Muscle layer of duodenum (tissue), 2 donors: ENCODE measurements at regions not wholly inside any gene's neighbourhood (a gene's known extent, or its start where the extent isn't known, plus 50 kb on each side); places are given as distances from the start of the nearest gene placed in this dataset.
A peak's percentile ranks its signal among the peaks of the same experiment; 100 is the strongest.

Experiments used
- H3K27ac ChIP-seq: one replicate; pipeline ENCODE4 v1.7.0; 2013; ENCODE audit warnings: mild to moderate bottlenecking, low read length
- H3K27me3 ChIP-seq: one replicate; pipeline ENCODE4 v1.7.0; 2013; ENCODE audit warnings: low read depth, mild to moderate bottlenecking, control low read depth, low read length
- H3K36me3 ChIP-seq, 2 donors: one replicate each; pipeline ENCODE4 v1.7.0; 2013; ENCODE audit warnings: low read length in 2 of 2, control low read depth in 1 of 2, mild to moderate bottlenecking in 1 of 2; ENCODE audit not compliant: insufficient read depth in 2 of 2, control insufficient read depth in 1 of 2
- H3K4me1 ChIP-seq, 2 donors: one replicate each; pipeline ENCODE4 v1.7.0; 2013; ENCODE audit warnings: low read length in 2 of 2, mild to moderate bottlenecking in 2 of 2, control low read depth in 1 of 2, moderate library complexity in 1 of 2; ENCODE audit not compliant: insufficient read depth in 2 of 2, control insufficient read depth in 1 of 2
- H3K4me3 ChIP-seq, 2 donors: one replicate each; pipeline ENCODE4 v1.7.0; 2013; ENCODE audit warnings: low read length in 2 of 2, low read depth in 1 of 2, mild to moderate bottlenecking in 1 of 2
- H3K9me3 ChIP-seq, 2 donors: one replicate each; pipeline ENCODE4 v1.7.0; 2013; ENCODE audit warnings: low read length in 2 of 2, control low read depth in 1 of 2, mild to moderate bottlenecking in 1 of 2; ENCODE audit not compliant: control insufficient read depth in 1 of 2
- donor health status: healthy.

- Histone ChIP-seq H3K9me3 (no peaks in the 10 kb centered on the region), H3K27me3 (no peaks in the 10 kb centered on the region), H3K36me3 (no peaks in the 10 kb centered on the region), H3K4me1 (no peaks in the 10 kb centered on the region), H3K4me3 (no peak overlapping the region), H3K27ac (no peak overlapping the region)
Measured at GRCh38 chr3:115503394-115503793, 119.9 kb upstream of the GAP43 start.

DNA sequence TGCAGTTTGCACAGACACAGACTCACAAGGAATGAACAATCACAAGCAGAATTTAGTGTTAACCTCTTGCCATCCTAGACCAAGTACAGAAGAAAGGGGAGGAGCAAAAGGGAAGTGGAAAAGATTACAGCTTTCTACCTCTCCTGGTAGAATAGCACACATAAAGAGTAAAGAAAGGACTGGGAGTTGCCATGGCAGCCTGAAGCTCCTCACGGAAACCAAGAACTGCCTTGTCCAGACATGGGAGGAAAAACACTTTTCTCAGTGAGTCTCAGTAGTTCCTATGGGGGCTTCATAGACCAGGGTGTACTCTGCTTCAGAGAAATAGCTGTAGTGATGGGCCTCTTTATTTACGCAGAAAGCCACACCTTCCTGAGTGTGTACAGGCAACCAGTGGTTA is 114.7 kb upstream of the GAP43 start:
- Histone ChIP-seq H3K4me3 (no peak overlapping the region), H3K4me1 (peaks cover 3 to 12% of the 10 kb centered on the region in 2 donors), H3K36me3 (no peaks in the 10 kb centered on the region), H3K27ac (no peak overlapping the region), H3K9me3 (no peaks in the 10 kb centered on the region), H3K27me3 (no peaks in the 10 kb centered on the region)

GRCh38 chr3:115512565-115513415 is 110.5 kb upstream of the GAP43 start:
- H3K9me3 ChIP-seq = no peaks in the 10 kb centered on the region
- peaks cover 4 to 13% of the 10 kb centered on the region in 2 donors for H3K4me1 ChIP-seq
- H3K36me3 ChIP-seq = no peaks in the 10 kb centered on the region
- H3K27me3 ChIP-seq = no peaks in the 10 kb centered on the region
- H3K4me3 ChIP-seq = peak overlapping the region; percentile 60 to 75
- peak overlapping the region; percentile 49 for H3K27ac ChIP-seq

DNA sequence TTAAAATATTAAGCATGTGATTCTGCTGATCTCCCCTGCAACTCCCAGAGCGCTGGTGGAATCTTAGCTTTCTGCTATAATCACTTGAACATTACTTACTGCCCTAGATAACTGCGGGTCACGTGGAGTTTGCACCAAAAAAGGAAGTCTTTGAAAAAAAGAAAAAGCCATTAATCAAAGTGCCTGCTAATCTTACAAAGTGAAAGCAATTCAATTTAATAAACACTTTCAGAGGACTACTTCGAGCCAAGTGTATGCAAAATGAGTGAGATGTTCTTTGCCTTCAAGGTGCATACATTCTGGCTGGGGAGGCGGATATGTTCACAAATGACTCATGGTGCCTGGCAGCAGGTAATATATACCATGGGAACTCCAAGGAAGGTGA is 109.9 kb upstream of the GAP43 start:
- Histone ChIP-seq H3K4me1 (peaks cover 4 to 13% of the 10 kb centered on the region in 2 donors), H3K4me3 (peak overlapping the region; percentile 60 to 75), H3K36me3 (no peaks in the 10 kb centered on the region), H3K9me3 (no peaks in the 10 kb centered on the region), H3K27ac (peak overlapping the region; percentile 49), H3K27me3 (no peaks in the 10 kb centered on the region)

GRCh38 chr3:115517457-115518050 is 105.8 kb upstream of the GAP43 start:
- Histone ChIP-seq H3K4me3 (no peak overlapping the region), H3K4me1 (peaks cover 4 to 6% of the 10 kb centered on the region in 2 donors), H3K27ac (no peak overlapping the region), H3K36me3 (no peaks in the 10 kb centered on the region), H3K27me3 (no peaks in the 10 kb centered on the region), H3K9me3 (no peaks in the 10 kb centered on the region)

GRCh38 chr3:115518100-115518852 is 105.0 kb upstream of the GAP43 start:
- Histone ChIP-seq H3K4me1 (peaks cover 4% of the 10 kb centered on the region in 2 donors), H3K27ac (peak overlapping the region; percentile 35), H3K9me3 (no peaks in the 10 kb centered on the region), H3K4me3 (no peak overlapping the region), H3K36me3 (no peaks in the 10 kb centered on the region), H3K27me3 (no peaks in the 10 kb centered on the region)

GRCh38 chr3:115520241-115520640 is 103.1 kb upstream of the GAP43 start:
- H3K36me3 ChIP-seq = no peaks in the 10 kb centered on the region
- no peak overlapping the region for H3K4me3 ChIP-seq
- H3K4me1 ChIP-seq = no peaks in the 10 kb centered on the region
- no peaks in the 10 kb centered on the region for H3K27me3 ChIP-seq
- H3K27ac ChIP-seq = no peak overlapping the region
- H3K9me3 ChIP-seq = no peaks in the 10 kb centered on the region

- H3K4me1 ChIP-seq = no peaks in the 10 kb centered on the region
Measured at GRCh38 chr3:115520651-115521245, 102.6 kb upstream of the GAP43 start.

DNA sequence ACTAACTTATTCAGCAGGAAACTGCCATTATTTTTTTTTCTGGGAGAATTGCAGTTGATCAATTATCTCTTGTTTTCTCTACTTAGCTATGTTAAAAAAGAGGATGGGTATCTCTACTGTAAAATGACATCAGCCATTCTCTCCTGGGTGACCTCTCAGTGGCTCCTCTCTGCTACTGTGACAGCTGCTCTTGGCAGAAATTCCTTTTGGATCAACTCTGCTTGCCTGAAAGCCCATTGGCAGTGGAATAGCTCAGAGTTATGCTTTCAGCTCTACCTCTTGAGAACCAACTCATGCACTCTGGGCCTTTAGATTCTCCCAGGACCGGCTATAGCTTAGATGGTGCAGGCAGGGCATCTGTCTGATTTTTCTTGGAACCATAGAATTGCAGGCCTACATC is 99.9 kb upstream of the GAP43 start:
- no peaks in the 10 kb centered on the region for H3K27me3 ChIP-seq
- H3K4me3 ChIP-seq = no peak overlapping the region
- no peaks in the 10 kb centered on the region for H3K9me3 ChIP-seq
- no peak overlapping the region for H3K27ac ChIP-seq
- no peaks in the 10 kb centered on the region for H3K36me3 ChIP-seq
- H3K4me1 ChIP-seq = no peaks in the 10 kb centered on the region

More at GRCh38 chr3:115520651-115521245, 102.6 kb upstream of the GAP43 start:
- Histone ChIP-seq H3K27me3 (no peaks in the 10 kb centered on the region), H3K9me3 (no peaks in the 10 kb centered on the region), H3K36me3 (no peaks in the 10 kb centered on the region), H3K4me3 (no peak overlapping the region), H3K27ac (no peak overlapping the region)

DNA sequence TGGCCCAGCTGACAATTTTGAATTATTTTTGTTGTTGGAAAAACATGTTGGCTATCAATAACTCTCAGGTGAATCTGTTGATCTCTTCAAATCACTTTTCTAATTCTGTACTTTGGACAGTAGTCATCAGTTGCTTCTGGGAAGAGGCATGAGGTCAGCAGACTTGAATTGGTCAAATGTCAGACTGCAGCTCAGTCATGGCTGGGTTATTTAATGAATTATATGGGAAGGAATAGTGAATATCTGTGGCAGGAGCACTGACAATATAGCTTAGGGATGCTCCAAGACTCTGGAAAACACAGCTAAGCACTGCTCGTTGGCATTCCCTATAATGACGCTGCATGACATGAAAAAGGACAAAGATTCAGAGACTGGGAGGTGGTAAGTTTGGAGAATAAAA is 98.8 kb upstream of the GAP43 start:
- no peaks in the 10 kb centered on the region for H3K36me3 ChIP-seq
- no peaks in the 10 kb centered on the region for H3K27me3 ChIP-seq
- H3K4me3 ChIP-seq = no peak overlapping the region
- H3K4me1 ChIP-seq = no peaks in the 10 kb centered on the region
- H3K27ac ChIP-seq = no peak overlapping the region
- H3K9me3 ChIP-seq = no peaks in the 10 kb centered on the region

DNA sequence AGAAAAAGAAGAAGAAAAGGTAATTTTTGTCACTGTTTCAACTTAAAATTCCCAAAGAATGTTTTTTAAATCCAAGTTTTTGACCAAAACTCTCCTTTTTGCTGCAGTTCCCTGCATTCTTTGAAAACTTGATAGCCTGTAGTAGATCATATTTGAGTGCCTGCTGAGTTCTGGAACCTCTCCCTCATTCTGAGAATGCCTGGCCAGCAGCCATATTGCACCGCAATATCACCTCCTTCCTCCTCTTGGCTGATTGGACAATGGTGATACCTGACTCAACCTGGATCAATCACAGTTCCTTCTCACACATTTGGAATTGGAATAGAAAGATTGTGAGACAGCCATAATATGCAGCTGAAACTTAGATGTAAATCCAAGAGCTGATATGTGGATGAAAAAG is 97.6 kb upstream of the GAP43 start:
- H3K27me3 ChIP-seq = no peaks in the 10 kb centered on the region
- H3K9me3 ChIP-seq = no peaks in the 10 kb centered on the region
- no peaks in the 10 kb centered on the region for H3K4me1 ChIP-seq
- H3K36me3 ChIP-seq = no peaks in the 10 kb centered on the region
- no peak overlapping the region for H3K4me3 ChIP-seq
- H3K27ac ChIP-seq = no peak overlapping the region
